GM19043 (cell line): ENCODE measurements at regions not wholly inside any gene's neighbourhood (a gene's known extent, or its start where the extent isn't known, plus 50 kb on each side); places are given as distances from the start of the nearest gene placed in this dataset.
"Not testable (repeated sequence)": the region's sequence is repeated elsewhere in the genome, so short reads cannot be mapped to it uniquely, and the experiment has no call there.

Experiments
- ATAC-seq: cut with Tn5 transposase; IDR thresholded peaks from one replicate; pipeline ENCODE4 v1.9.1; 2021; ENCODE audit warnings: low read depth; ENCODE audit not compliant: unreplicated experiment

- ATAC-seq, result no peak
These were observed 78.2 kb downstream of the HACD1 start for GRCh38 chr10:17538941-17539340.

GRCh38 chr10:17537281-17537680, 79.9 kb downstream of the HACD1 start:
- ATAC-seq, result no peak

GRCh38 chr10:17536221-17536620, 81.0 kb downstream of the HACD1 start:
- ATAC-seq, result no peak

GRCh38 chr10:17533731-17534130, 79.3 kb upstream of the ST8SIA6 start:
- ATAC-seq, result no peak

- ATAC-seq, result no peak
These were observed 74.0 kb upstream of the ST8SIA6 start for GRCh38 chr10:17528306-17528862.

GRCh38 chr10:17527514-17528146, 73.2 kb upstream of the ST8SIA6 start:
- no peak for ATAC-seq

- not testable (repeated sequence) for ATAC-seq
These were observed 72.2 kb upstream of the ST8SIA6 start for GRCh38 chr10:17526571-17526970.

GRCh38 chr10:17523917-17524316, 69.5 kb upstream of the ST8SIA6 start:
- ATAC-seq, result no peak

- no peak for ATAC-seq
These were observed 68.9 kb upstream of the ST8SIA6 start for GRCh38 chr10:17523246-17523753.

- not testable (repeated sequence) for ATAC-seq
These were observed 67.9 kb upstream of the ST8SIA6 start for GRCh38 chr10:17522269-17522668.

GRCh38 chr10:17519457-17519856, 65.1 kb upstream of the ST8SIA6 start:
- no peak for ATAC-seq

- ATAC-seq, result no peak
These were observed 63.9 kb upstream of the ST8SIA6 start for GRCh38 chr10:17518338-17518737.

GRCh38 chr10:17516376-17516775, 62.0 kb upstream of the ST8SIA6 start:
- no peak for ATAC-seq

- no peak for ATAC-seq
These were observed 58.1 kb upstream of the ST8SIA6 start for GRCh38 chr10:17512341-17513001.

- ATAC-seq, result peak; percentile 59
These were observed 56.0 kb upstream of the ST8SIA6 start for GRCh38 chr10:17510242-17510908.

- no peak for ATAC-seq
These were observed 53.1 kb upstream of the ST8SIA6 start for GRCh38 chr10:17507538-17507937.

- ATAC-seq, result no peak
These were observed 52.6 kb upstream of the ST8SIA6 start for GRCh38 chr10:17506856-17507471.

- ATAC-seq, result no peak
These were observed 52.0 kb upstream of the ST8SIA6 start for GRCh38 chr10:17506390-17506789.

- no peak for ATAC-seq
These were observed 50.3 kb upstream of the ST8SIA6 start for GRCh38 chr10:17504547-17505245.
